ENCODE measurements at regions not wholly inside any gene's neighbourhood (a gene's known extent, or its start where the extent isn't known, plus 50 kb on each side); places are given as distances from the start of the nearest gene placed in this dataset.
A peak's percentile ranks its signal among the peaks of the same experiment; 100 is the strongest.
"Not testable (repeated sequence)": the region's sequence is repeated elsewhere in the genome, so short reads cannot be mapped to it uniquely, and the experiment has no call there.

DNA sequence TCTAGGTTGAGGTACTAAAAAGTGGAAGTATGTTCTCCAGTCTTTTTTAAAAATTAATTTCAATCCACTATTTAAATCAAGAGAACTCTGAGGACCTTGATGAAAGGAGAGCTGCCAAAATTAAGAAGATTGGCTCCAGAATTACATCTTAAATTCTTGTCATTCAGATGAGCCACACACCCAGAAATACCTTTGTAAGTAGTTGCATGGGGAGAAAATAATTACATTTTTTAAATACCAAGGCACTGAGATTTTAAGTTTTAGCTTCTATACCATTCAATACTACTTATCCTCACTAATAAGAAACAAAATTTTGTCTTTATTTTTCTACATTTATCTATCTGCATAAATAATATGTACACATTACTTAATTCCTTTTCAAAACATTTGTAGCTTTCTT is 1132.8 kb downstream of the OTOL1 start:
- DNase-seq (ENCODE audit: low spot score) = no peak

DNA sequence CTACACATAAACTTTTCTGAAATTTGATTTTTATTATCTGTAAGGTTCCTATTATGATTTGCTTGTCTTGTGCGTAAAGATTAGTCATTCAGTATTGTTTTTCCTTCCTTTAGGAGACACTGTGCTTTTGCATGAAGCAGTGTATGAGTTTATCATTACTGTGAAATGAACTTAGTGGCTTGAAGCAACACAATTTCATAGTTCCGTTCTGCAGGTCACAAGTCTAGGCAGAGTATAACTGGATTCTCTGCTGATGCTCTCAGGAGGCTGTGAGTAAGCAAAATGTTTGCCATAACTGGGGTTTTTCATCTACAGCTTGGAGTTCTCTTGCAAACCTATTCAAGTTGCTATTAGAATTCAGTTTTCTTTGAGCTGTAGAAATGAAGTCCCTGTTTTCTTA is 1136.1 kb downstream of the OTOL1 start:
- no peak for DNase-seq (ENCODE audit: low spot score)

DNA sequence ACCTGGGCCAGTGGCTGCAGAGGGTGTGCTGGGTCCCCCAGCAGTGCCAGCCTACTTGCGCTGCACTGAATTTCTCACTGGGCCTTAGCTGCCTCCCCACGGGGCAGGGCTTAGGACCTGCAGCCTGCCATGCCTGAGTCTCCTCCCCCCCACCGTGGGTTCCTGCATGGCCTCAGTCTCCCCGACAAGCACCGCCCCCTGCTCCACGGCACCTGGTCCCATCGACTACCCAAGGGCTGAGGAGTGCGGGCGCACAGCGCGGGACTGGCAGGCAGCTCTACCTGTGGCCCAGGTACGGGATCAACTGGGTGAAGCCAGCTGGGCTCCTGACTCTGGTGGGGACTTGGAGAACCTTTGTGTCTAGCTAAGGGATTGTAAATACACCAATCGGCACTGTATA is 1143.6 kb downstream of the OTOL1 start:
- not testable (repeated sequence) for DNase-seq (ENCODE audit: low spot score)

DNA sequence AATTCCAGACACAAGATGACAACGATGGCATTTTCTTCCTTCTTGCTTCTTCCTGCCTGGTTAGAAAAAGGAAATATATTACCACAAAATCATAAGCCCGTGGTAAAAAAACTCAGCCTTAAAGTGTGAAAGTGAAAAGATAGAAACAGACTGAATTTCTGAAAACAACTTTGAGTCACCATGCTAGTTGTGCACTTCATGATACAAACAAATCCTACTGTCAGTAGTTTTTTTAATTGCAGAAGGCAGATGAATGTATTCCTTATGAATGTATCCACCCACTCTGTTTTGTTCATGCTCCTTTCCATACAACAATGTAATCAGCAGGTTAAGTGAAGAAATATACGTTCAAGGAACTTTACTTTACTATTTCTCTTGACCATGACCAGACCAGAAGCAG is 1144.7 kb downstream of the OTOL1 start:
- DNase-seq (ENCODE audit: low spot score) = no peak

DNA sequence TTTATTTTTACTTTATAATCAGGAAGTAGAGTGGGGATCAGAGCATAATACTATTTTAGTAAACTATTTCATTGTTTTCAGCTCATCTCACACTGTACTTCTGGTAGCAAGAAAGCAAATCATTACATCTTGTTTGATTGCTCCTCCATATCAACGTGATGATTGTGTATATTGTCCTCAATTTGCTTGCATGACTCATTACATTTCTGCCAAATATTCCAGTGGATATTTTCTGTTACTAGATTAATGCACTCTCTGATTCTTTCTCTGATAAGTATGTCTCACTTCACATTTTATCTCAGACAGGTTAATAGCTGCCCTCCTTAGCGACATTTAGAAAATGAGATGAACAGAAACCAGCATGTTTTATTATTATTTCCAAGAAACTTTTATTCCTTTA is 1145.3 kb downstream of the OTOL1 start:
- no peak for DNase-seq (ENCODE audit: low spot score)

DNA sequence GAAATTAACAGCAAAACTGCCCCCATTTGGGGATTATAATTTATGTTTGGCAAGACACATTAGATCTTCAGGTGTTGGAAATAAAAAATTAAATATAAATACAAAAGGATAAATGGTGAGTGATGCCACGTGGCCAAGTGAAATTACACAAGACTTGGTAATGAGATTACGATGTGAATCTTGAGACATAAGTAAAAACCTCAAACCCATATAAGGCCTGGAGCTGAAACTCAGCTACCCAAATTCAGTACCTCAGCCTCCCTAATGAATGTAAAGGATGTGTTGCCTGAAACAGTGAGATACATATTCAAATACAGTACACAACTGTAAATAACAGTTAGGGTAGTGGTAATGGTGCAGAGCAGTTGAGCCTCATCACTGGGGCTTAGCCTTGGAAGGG is 1146.6 kb downstream of the OTOL1 start:
- no peak for DNase-seq (ENCODE audit: low spot score)

DNA sequence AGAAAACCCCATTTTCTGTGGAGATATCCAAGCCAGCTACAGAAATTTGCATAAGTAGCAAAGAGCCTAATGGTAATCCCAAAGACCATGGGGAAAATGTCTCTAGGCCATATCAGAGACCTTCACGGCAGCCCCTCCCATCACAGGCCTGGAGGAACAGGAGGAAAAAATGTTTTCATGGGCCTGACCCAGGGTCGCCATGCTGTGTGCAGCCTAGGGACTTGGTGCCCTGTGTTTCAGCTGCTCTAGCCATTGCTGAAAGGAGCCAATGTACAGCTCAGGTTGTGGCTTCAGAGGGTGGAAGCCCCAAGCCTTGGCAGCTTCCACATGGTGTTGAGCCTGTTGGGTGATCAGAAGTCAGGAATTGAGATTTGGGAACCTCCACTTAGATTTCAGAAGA is 1150.7 kb downstream of the OTOL1 start:
- no peak for DNase-seq (ENCODE audit: low spot score)

DNA sequence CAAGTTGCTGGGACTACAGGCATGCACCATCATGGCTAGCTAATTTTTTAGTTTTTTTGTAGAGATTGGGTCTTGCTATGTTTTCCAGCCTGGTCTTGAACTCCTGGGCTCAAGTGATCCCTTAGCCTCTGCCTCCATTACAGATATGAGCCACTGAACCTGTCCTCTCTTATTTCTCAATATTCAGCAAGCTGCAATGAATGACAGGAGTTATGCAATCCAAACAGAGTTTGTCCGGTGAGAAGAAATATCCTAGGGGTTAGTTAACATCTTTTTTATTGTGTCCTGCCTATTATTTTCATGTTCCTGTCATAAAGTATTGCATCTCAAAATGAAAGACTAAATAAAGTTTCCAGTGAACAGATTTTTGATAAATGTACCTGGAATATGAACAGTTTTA is 1161.4 kb downstream of the OTOL1 start:
- DNase-seq (ENCODE audit: low spot score) = no peak

DNA sequence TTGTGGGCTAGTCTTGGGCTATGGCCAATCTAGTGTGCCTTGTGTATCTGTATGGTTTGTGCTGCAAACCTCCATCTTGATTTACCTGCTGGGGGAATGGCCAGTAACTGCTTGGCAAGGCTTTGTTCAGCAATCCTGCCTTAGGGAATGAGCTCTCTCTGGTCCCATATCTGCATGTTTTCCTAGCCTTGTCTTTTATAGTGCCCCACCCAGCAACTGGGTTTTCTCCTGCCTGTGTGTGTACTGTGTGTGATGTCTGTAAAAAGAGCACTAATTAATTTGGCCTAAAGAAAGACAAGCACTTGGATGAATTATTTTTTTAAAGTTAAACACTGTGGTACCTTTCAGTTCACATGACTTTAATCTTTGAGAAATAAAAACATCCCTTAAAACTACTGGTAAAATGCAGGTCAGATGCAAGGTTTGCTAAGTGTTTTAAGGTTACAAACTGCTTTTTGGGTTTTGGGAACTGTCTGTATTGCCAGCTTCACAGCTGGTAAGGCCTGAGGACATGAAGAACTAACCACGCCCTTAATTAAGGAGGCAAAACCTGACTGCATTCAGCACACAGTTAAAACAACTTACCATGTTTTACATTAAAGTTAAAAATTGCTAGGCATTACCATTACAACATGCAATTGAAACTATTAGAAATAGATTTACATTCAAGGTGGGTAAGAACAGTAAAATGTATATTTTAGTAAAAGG is 1169.2 kb downstream of the OTOL1 start:
- no peak for DNase-seq (ENCODE audit: low spot score)

DNA sequence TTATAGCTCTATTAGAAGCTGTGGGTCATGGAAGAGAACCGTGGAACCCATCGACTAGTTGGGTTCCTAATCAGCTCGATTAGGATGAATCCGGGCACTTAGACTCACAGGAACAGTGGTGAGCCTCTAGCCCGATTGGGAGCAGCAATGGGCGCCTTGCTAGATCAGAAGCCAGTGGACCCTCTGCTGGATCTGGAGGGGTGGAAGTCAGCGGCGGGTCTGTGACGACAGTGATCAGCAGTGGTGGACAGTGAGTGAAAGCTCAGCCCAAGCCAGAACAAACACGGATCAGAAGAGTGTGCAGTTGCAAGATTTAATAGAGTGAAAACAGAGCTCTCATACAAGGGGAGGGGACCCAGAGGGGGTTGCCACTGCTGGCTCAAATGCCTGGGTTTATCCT is 1170.2 kb downstream of the OTOL1 start:
- no peak for DNase-seq (ENCODE audit: low spot score)

DNA sequence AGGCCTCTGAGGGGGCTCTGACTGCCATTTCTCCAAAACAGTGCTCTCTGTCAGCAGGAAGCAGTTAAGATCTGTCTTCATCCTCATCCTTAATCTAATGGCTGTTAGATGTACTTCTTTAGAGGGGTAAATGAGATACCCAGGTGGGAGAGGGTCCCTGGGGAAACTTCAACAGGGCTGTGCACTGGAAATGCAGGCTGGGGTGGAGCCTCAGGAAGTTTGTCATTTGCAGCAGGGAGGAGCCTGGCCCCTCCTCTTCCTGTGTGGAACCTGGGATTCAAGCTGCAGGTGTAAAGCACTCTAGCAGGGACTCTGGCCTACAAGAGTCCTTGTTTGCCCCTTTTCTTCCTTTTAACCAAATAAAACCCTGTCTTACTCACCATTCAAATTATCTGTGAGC is 1173.6 kb downstream of the OTOL1 start:
- DNase-seq (ENCODE audit: low spot score) = no peak

DNA sequence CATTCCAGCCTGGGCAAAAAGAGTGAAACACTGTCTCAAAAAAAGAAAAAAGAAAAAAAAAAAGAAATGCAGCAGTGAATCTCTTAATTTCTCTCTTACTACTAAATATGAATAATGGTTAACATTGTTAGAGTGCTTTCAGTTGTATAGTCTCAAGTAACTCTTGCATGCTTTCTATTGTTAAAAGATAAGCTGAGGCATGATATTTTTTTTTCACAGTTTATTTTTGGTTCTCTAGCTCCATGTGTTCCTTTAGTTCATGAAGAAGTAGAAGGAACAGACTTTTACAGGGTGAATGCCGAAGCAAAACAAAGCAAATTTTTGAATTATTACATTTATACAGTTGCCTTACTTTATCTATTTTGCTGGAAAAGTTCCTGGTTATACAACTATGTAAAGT is 1180.9 kb downstream of the OTOL1 start:
- no peak for DNase-seq (ENCODE audit: low spot score)

DNA sequence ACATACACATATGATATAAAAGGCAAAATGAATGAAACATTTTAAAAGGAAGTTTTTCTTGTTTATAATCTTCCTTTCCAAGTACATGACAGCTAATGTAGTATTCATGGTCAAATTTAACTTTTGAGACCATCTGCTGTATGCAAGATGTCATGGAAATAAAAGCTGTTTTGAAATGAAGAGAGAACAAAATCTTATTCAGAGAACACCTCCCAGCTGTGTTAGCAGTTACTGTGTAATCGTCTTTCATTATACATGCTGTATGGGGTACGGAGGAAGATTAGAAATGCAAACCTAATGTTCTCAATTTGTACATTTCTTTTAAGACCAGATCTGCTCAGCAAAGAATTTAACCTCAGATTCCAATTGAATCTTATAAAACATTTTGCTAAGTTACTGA is 1182.3 kb downstream of the OTOL1 start:
- no peak for DNase-seq (ENCODE audit: low spot score)

DNA sequence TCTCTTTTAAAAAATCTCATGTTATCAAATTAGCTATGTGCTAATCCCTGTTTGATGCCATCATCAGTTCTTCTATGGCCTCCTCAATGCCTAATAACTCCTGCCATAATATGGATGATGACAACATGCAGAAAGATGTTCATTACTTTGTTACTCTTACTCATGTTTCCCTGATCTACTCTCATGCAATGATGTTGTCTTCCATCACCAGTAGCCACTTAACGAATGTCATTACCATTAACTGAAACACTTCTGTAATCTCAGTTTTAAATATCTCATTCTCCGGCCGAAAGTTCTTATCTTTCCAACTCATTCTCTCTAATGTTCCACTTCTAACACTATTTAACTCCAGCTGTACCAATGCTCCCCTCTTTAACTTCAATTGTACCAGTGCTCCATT is 1187.7 kb downstream of the OTOL1 start:
- no peak for DNase-seq (ENCODE audit: low spot score)

DNA sequence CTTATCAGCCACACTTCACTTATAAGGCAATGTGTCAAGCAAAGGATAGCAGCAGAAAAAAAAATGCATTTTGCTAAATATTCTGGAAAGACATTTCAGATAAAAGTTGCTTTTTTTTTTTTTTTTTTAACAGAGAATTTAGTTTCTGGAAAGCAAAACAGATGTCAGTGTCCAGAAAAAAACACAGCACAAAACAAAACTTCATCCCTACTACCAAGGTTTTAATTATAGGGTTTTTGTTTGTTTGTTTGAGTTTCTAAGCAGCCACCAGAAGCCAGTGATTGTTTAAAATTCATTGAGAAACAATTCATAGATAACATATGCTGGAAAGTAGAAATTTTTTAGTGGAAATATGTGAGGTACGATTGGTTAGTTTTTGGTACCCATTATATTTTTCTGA is 1202.7 kb downstream of the OTOL1 start:
- no peak for DNase-seq (ENCODE audit: low spot score)

DNA sequence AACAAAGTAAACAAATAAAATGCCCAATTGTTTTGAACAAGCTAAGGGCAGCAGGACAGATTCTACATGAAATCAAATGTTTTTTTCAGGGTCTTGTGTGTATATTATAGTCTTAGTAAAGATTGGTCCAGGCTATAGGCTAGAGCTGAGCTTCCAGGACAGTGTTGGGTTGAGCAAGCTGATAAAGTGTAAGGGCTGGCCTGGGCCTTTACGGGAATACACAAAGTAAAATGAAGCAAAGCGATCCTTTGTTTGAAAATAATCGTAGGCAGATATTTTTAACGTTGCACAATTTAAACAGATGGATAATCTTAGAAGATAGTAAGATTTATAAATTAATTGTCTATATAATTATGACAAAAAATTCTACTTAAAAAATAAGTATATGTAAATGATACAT is 1204.6 kb downstream of the OTOL1 start:
- DNase-seq (ENCODE audit: low spot score) = no peak

DNA sequence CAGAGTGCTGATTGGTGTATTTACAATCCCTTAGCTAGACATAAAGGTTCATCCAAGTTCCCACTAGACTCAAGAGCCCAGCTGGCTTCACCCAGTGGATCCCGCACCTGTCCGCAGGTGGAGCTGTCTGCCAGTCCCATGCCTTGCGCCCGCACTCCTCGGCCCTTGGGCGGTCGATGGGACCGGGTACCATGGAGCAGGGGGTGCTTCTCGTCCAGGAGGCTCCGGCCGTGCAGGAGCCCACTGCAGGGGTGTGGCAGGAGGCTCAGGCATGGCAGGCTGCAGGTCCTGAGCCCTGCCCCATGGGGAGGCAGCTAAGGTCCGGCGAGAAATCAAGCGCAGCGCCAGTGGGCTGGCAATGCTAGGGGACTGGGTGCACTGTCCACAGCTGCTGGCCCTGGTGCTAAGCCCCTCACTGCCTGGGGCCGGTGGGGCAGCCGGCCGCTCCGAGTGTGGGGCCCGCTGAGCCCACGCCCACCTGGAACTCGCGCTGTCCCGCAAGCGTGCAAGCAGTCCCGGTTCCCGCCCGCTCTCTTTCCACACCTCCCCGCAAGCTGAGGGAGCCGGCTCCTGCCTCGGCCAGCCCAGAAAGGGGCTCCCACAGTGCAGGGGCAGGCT is 1206.3 kb downstream of the OTOL1 start:
- DNase-seq (ENCODE audit: low spot score) = no peak

DNA sequence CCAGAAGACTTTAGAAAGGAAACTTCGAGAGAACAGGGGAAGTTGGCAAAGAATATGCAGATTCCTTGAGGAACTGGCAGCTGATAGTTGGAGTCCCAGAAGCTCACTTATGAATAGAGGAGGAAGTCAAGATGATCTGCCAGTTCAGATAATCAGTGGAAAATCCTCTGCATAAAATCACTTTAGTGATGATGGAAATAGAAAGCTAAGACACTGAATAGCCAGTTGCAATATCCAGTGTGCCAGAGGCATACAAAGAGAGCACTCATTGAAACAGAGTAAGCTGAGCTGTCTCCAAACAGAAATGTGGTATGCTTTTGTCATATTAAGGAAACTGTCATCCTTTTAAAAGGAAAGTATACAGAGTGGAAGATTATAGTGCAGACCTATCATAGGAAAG is 1207.6 kb downstream of the OTOL1 start:
- no peak for DNase-seq (ENCODE audit: low spot score)

DNA sequence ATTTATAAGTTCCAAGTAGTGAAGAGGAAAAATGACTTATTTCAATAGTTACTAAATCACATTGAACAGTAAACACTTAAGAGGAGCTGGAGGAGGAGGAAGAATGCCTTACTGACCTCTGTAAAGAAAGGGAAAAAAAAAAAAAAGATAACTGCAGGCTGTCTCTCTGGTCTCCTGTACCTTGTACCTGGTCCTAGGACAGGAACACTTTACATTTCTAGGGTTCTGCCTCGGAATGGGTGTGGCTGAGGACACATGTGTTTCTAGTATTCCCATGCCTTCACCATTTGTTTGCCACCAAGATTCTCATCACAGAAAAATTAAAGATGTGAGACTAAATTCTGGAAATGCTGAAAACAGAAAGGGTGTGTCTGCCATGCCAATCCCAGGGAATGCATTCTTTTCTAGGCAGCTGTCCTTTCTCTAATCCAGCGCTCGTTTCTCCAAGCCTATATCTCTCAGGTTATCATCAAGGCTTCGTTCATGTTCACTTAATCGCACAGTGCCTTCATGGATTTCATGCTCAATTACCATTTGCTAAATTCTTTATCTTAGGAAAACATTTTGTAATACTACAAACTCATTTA is 1208.3 kb downstream of the OTOL1 start:
- DNase-seq (ENCODE audit: low spot score) = peak; percentile 17

DNA sequence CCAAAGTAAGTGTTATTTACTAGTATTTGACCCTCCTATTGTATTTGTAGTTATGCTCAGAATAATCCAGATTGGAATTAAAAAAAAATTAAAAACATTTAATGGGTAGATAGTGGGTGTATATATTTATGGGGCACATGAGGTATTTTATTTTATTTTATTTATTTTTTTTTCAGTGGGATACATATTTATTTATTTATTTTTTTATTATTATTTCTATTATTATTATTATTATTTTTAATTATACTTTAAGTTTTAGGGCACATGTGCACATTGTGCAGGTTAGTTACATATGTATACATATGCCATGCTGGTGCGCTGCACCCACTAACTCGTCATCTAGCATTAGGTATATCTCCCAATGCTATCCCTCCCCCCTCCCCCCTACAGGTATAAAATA is 1211.8 kb downstream of the OTOL1 start:
- not testable (repeated sequence) for DNase-seq (ENCODE audit: low spot score)

DNA sequence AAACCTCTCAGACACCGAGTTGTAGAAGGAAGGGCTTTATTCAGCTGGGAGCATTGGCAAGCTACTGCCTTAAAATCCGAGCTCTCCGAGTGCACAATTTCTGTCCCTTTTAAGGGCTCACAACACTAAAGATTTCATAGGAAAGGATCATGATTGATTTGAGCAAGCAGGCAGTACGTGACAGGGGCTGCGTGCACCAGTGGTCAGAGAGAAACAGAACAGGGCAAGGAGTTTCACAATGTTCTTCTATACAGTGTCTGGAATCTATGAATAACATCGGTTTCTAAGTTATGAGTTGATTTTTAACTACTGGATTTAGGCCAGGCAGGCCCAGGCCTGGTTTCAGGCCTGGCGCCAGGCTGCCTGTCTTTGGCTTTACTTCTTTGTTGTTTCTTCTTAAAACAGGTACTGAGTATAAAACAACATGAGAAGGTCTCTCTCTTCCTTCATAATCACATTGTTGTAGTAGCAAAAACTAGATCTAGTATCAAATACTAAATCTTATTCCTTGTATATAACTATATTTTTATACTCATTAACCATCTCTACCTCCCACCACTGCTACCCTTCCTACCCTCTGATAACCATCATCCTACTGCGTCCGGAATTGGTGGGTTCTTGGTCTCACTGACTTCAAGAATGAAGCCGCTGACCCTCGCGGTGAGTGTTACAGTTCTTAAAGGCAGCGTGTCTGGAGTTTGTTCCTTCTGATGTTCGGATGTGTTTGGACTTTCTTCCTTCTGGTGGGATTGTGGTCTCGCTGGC is 1212.5 kb downstream of the OTOL1 start:
- peak; percentile 31 for DNase-seq (ENCODE audit: low spot score)

DNA sequence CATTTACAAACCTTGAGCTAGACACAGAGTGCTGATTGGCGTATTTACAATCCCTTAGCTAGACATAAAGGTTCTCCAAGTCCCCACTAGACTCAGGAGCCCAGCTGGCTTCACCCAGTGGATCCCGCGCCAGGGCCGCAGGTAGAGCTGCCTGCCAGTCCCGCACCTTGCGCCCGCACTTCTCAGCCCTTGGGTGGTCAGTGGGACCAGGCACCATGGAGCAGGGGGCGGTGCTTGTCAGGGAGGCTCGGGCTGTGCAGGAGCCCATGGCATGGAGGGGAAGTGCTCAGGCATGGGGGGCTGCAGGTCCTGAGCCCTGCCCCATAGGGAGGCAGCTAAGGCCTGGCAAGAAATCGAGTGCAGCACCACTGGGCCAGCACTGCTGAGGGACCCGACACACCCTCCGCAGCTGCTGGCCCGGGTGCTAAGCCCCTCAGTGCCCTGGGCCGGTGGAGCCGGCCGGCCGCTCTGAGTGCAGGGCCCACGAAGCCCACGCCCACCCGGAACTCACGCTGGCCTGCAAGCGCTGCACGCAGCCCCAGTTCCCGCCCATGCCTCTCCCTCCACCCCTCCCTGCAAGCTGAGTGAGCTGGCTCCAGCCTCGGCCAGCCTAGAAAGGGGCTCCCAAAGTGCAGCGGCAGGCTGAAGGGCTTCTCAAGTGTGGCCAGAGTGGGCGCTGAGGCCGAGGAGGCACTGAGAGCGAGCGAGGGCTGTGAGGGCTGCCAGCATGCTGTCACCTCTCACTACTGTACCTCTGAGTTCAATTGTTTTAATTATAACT is 1213.9 kb downstream of the OTOL1 start:
- no peak for DNase-seq (ENCODE audit: low spot score)

Measured in mucosa of gallbladder (tissue), 1 donor.